IPS-18c (cell line): ENCODE measurements at regions not wholly inside any gene's neighbourhood (a gene's known extent, or its start where the extent isn't known, plus 50 kb on each side); places are given as distances from the start of the nearest gene placed in this dataset.
A peak's percentile ranks its signal among the peaks of the same experiment; 100 is the strongest.
"Not testable (repeated sequence)": the region's sequence is repeated elsewhere in the genome, so short reads cannot be mapped to it uniquely, and the experiment has no call there.

Source experiments
- H3K4me3 ChIP-seq: 2 replicates; pipeline ENCODE4 v1.7.0; 2013; ENCODE audit warnings: low read depth, mild to moderate bottlenecking, low read length, moderate library complexity; ENCODE audit not compliant: insufficient read depth
- H3K9me3 ChIP-seq: one replicate; pipeline ENCODE4 v1.6.1; 2013; ENCODE audit warnings: mild to moderate bottlenecking, low read length, moderate library complexity; ENCODE audit not compliant: control insufficient read depth, insufficient read depth

GRCh38 chr12:107826276-107826675, 51.8 kb downstream of the ASCL4 start:
- Histone ChIP-seq H3K4me3 (no peak overlapping the region), H3K9me3 (peaks cover 8% of the 10 kb centered on the region)

DNA sequence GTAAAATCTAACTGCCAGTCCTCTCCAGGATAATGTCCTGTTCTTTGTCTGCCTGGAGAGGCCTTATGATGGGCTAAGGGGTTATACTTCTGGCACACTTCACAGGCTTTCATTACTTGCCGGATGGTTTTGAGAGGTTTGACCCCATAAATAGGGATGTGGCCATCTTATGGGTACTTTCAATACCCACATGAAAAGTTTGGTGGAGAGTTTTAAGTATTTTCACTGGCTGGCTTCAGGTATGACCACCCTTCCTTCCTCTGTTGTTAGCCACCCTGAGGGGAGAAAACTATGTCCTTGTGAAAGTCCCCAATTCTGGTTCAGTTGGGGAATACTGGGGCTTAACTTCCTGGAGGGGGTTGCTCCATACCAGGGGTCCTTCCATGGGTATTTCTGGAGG, 54.8 kb downstream of the ASCL4 start:
- Histone ChIP-seq H3K9me3 (peaks cover 8% of the 10 kb centered on the region), H3K4me3 (no peak overlapping the region)

- no peak overlapping the region for H3K4me3 ChIP-seq
- H3K9me3 ChIP-seq = peaks cover 3% of the 10 kb centered on the region
Observed at GRCh38 chr12:107832441-107832840, 57.9 kb downstream of the ASCL4 start.

DNA sequence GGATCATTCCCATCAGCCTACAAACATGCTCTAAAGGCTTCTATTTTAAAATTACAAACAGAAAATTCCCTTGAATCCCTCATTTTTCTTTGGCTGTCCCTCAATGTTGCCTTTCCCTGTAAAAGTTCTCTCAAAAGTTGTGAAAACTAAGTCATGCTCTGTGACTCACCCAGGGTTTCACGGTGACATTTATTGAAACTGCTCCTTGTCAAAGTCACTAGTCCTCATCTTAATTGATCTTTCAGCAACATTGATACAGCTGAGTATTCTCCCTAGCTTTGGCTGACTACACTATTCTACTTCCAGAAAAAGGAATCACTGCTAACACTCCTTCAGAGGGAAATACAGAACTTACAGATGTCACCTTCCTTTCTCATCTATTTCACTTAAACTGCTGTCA, 65.7 kb downstream of the ASCL4 start:
- H3K9me3 ChIP-seq = no peaks in the 10 kb centered on the region
- H3K4me3 ChIP-seq = no peak overlapping the region

GRCh38 chr12:107843351-107844311, 69.1 kb downstream of the ASCL4 start:
- H3K4me3 ChIP-seq = peak overlapping the region; percentile 54
- H3K9me3 ChIP-seq = no peaks in the 10 kb centered on the region

GRCh38 chr12:107844312-107844921, 69.9 kb downstream of the ASCL4 start:
- H3K4me3 ChIP-seq = peak overlapping the region; percentile 54
- no peaks in the 10 kb centered on the region for H3K9me3 ChIP-seq

GRCh38 chr12:107845226-107845979, 70.9 kb downstream of the ASCL4 start:
- H3K4me3 ChIP-seq = peak overlapping the region; percentile 20; the same call in 1 of the 2 replicates
- no peaks in the 10 kb centered on the region for H3K9me3 ChIP-seq

- Histone ChIP-seq H3K9me3 (no peaks in the 10 kb centered on the region), H3K4me3 (no peak overlapping the region)
Observed at GRCh38 chr12:107845980-107846659, 71.6 kb downstream of the ASCL4 start.

GRCh38 chr12:107847430-107847829, 72.9 kb downstream of the ASCL4 start:
- H3K9me3 ChIP-seq = no peaks in the 10 kb centered on the region
- H3K4me3 ChIP-seq = no peak overlapping the region

DNA sequence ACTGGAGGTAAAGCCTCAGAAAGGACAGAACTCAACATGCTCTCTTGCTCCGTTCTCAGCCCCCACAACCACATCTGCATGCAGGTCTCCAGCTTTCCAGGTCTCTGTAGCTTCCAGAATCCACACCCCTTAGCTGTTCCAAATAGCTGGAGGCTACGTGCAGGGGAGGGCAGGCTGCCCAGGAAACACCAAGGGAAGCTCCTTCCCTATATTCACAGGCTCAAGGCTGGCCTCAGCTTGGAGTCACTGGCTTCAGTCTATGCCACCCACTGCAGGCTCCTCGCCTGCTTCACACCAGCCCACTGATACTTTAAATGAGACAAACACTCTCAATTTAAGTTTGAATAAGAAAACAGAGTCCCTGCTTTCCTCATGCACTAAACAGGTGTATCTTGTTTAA, 73.3 kb downstream of the ASCL4 start:
- Histone ChIP-seq H3K4me3 (no peak overlapping the region), H3K9me3 (no peaks in the 10 kb centered on the region)

- Histone ChIP-seq H3K4me3 (no peak overlapping the region), H3K9me3 (no peaks in the 10 kb centered on the region)
Observed at GRCh38 chr12:107853479-107853878, 79.0 kb downstream of the ASCL4 start.

DNA sequence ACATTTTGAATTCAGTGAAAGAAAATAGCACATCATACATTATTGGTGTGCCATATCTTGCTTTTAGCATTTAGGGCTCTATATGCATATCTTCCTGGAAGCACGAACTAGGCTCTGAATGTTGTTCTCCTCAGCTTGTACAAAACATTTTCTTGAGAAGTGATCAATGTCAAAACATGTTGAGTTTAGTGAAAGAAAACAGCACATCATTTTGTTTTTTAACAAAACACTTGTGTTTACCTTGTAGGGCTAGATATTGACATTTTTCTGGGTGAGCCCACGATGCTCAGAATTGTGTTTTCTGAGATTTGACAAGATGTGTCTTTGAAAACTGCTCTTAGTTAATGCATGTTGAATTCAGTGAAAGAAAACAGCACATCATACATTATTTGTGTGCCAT, 81.0 kb downstream of the ASCL4 start:
- H3K4me3 ChIP-seq = no peak overlapping the region
- no peaks in the 10 kb centered on the region for H3K9me3 ChIP-seq

GRCh38 chr12:107856096-107856495, 81.6 kb downstream of the ASCL4 start:
- Histone ChIP-seq H3K9me3 (no peaks in the 10 kb centered on the region), H3K4me3 (no peak overlapping the region)

DNA sequence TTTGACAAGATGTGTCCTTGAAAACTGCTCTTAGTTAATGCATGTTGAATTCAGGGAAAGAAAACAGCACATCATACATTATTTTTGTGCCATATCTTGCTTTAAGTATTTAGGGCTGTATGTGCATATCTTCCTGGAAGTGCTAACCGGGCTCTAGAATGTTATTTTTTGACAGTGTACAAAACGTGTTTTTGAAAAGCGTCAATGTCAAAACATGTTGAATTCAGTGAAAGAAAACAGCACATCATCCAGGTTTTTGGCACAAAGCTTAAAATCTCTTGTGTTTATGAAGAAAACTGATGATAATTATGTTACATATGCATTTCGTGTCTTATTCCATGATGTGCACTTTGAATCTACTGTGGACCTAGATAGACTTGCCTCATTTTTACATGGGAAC, 82.7 kb downstream of the ASCL4 start:
- Histone ChIP-seq H3K4me3 (no peak overlapping the region), H3K9me3 (no peaks in the 10 kb centered on the region)

- H3K4me3 ChIP-seq = no peak overlapping the region
- no peaks in the 10 kb centered on the region for H3K9me3 ChIP-seq
Observed at GRCh38 chr12:107859367-107859766, 84.9 kb downstream of the ASCL4 start.

- Histone ChIP-seq H3K9me3 (no peaks in the 10 kb centered on the region), H3K4me3 (peak overlapping the region; percentile 51)
Observed at GRCh38 chr12:107864235-107864634, 89.7 kb downstream of the ASCL4 start.

GRCh38 chr12:107864727-107865126, 90.2 kb downstream of the ASCL4 start:
- not testable (repeated sequence) for H3K9me3 ChIP-seq
- peak overlapping the region; percentile 51; the same call in 1 of the 2 replicates for H3K4me3 ChIP-seq
